Muscle of leg (tissue), 3 donors: ENCODE measurements at regions not wholly inside any gene's neighbourhood (a gene's known extent, or its start where the extent isn't known, plus 50 kb on each side); places are given as distances from the start of the nearest gene placed in this dataset.

Source experiments
- DNase-seq: peaks from one replicate; pipeline ENCODE4 v3.0.0; 2013
- H3K27ac ChIP-seq: one replicate; pipeline ENCODE4 v1.5.1; 2013; ENCODE audit warnings: mild to moderate bottlenecking, low read length, control low read depth
- H3K27me3 ChIP-seq: one replicate; pipeline ENCODE4 v1.6.1; 2013; ENCODE audit warnings: low read length; ENCODE audit not compliant: control insufficient read depth, insufficient read depth
- H3K36me3 ChIP-seq: one replicate; pipeline ENCODE4 v1.6.1; 2013; ENCODE audit warnings: low read length; ENCODE audit not compliant: control insufficient read depth, insufficient read depth
- H3K4me1 ChIP-seq: one replicate; pipeline ENCODE4 v1.6.1; 2013; ENCODE audit warnings: low read length; ENCODE audit not compliant: control insufficient read depth, insufficient read depth
- H3K4me3 ChIP-seq: one replicate; pipeline ENCODE4 v1.5.1; 2013; ENCODE audit warnings: low read length, control low read depth
- H3K9me3 ChIP-seq: replicated peaks from 2 replicates; pipeline ENCODE4 v1.6.1; 2013; ENCODE audit warnings: low read depth, low read length; ENCODE audit not compliant: control insufficient read depth
- WGBS: methylation state at CpG from one replicate; pipeline ENCODE4 v1.1.5; 2013; ENCODE audit warnings: missing lambda C conversion rate; ENCODE audit not compliant: insufficient coverage; 5-methylcytosine and 5-hydroxymethylcytosine counted together

- H3K27me3 ChIP-seq = no peaks in the 10 kb centered on the region
- no peak overlapping the region for H3K27ac ChIP-seq
- no peaks in the 10 kb centered on the region for H3K36me3 ChIP-seq
- whole genome bisulfite sequencing = 77% methylated on average over 3 of the region's 6 CpGs
- H3K9me3 ChIP-seq = peaks cover 4% of the 10 kb centered on the region
- H3K4me1 ChIP-seq = no peaks in the 10 kb centered on the region
- no peak for DNase-seq
- H3K4me3 ChIP-seq = no peak overlapping the region
These were observed 278.4 kb downstream of the ATPSCKMT start for GRCh38 chr5:9971301-9971700.

- Histone ChIP-seq H3K27ac (no peak overlapping the region), H3K27me3 (no peaks in the 10 kb centered on the region), H3K36me3 (no peaks in the 10 kb centered on the region), H3K4me1 (no peaks in the 10 kb centered on the region), H3K4me3 (no peak overlapping the region), H3K9me3 (no peaks in the 10 kb centered on the region)
- no CpG with 5 or more reads among the region's 5 CpGs for whole genome bisulfite sequencing
- DNase-seq = no peak
These were observed 290.8 kb downstream of the ATPSCKMT start for GRCh38 chr5:9958914-9959313.

- no peak overlapping the region for H3K27ac ChIP-seq
- DNase-seq = no peak
- WGBS = no CpG with 5 or more reads among the region's 1 CpG
These were observed 292.5 kb downstream of the ATPSCKMT start for GRCh38 chr5:9957214-9957613.

GRCh38 chr5:9956725-9957124 is 293.0 kb downstream of the ATPSCKMT start:
- H3K9me3 ChIP-seq = no peaks in the 10 kb centered on the region
- H3K4me3 ChIP-seq = no peak overlapping the region
- no peaks in the 10 kb centered on the region for H3K27me3 ChIP-seq
- no peak for DNase-seq
- no peaks in the 10 kb centered on the region for H3K36me3 ChIP-seq
- no peaks in the 10 kb centered on the region for H3K4me1 ChIP-seq
- no peak overlapping the region for H3K27ac ChIP-seq

More at GRCh38 chr5:9957214-9957613, 292.5 kb downstream of the ATPSCKMT start:
- Histone ChIP-seq H3K27me3 (no peaks in the 10 kb centered on the region), H3K4me1 (no peaks in the 10 kb centered on the region), H3K4me3 (no peak overlapping the region), H3K9me3 (no peaks in the 10 kb centered on the region), H3K36me3 (no peaks in the 10 kb centered on the region)

GRCh38 chr5:9955586-9955985 is 294.1 kb downstream of the ATPSCKMT start:
- no peaks in the 10 kb centered on the region for H3K36me3 ChIP-seq
- 71% methylated on average over 2 of the region's 3 CpGs for WGBS
- no peak for DNase-seq
- H3K9me3 ChIP-seq = no peaks in the 10 kb centered on the region
- H3K4me3 ChIP-seq = no peak overlapping the region
- no peaks in the 10 kb centered on the region for H3K4me1 ChIP-seq
- H3K27ac ChIP-seq = no peak overlapping the region
- no peaks in the 10 kb centered on the region for H3K27me3 ChIP-seq

- H3K4me1 ChIP-seq = no peaks in the 10 kb centered on the region
- H3K9me3 ChIP-seq = no peaks in the 10 kb centered on the region
- no peak overlapping the region for H3K4me3 ChIP-seq
- no peaks in the 10 kb centered on the region for H3K27me3 ChIP-seq
- H3K36me3 ChIP-seq = no peaks in the 10 kb centered on the region
- no peak for DNase-seq
- no CpG with 5 or more reads among the region's 2 CpGs for WGBS
- H3K27ac ChIP-seq = no peak overlapping the region
These were observed 294.8 kb downstream of the ATPSCKMT start for GRCh38 chr5:9954869-9955268.

GRCh38 chr5:9953691-9954090 is 296.0 kb downstream of the ATPSCKMT start:
- Histone ChIP-seq H3K4me3 (no peak overlapping the region), H3K27ac (no peak overlapping the region), H3K4me1 (no peaks in the 10 kb centered on the region), H3K27me3 (no peaks in the 10 kb centered on the region), H3K36me3 (no peaks in the 10 kb centered on the region), H3K9me3 (no peaks in the 10 kb centered on the region)
- DNase-seq = no peak
- WGBS = 80% methylated on average over 2 of the region's 2 CpGs

- DNase-seq = no peak
- Histone ChIP-seq H3K27me3 (no peaks in the 10 kb centered on the region), H3K9me3 (no peaks in the 10 kb centered on the region), H3K4me3 (no peak overlapping the region), H3K36me3 (no peaks in the 10 kb centered on the region), H3K4me1 (peaks cover 3% of the 10 kb centered on the region), H3K27ac (no peak overlapping the region)
- WGBS = no CpG with 5 or more reads among the region's 6 CpGs
These were observed 297.7 kb downstream of the ATPSCKMT start for GRCh38 chr5:9951865-9952516.

GRCh38 chr5:9947944-9948343 is 301.7 kb downstream of the ATPSCKMT start:
- H3K36me3 ChIP-seq = no peaks in the 10 kb centered on the region
- H3K27ac ChIP-seq = no peak overlapping the region
- WGBS = 32% methylated on average over 5 of the region's 5 CpGs
- no peaks in the 10 kb centered on the region for H3K9me3 ChIP-seq
- no peaks in the 10 kb centered on the region for H3K27me3 ChIP-seq
- peaks cover 3% of the 10 kb centered on the region for H3K4me1 ChIP-seq
- no peak overlapping the region for H3K4me3 ChIP-seq
- DNase-seq = no peak

- no peak overlapping the region for H3K4me3 ChIP-seq
- H3K27me3 ChIP-seq = no peaks in the 10 kb centered on the region
- H3K9me3 ChIP-seq = no peaks in the 10 kb centered on the region
- WGBS = 67% methylated on average over 5 of the region's 6 CpGs
- H3K27ac ChIP-seq = no peak overlapping the region
- no peak for DNase-seq
- H3K4me1 ChIP-seq = peaks cover 3% of the 10 kb centered on the region
- H3K36me3 ChIP-seq = no peaks in the 10 kb centered on the region
These were observed 302.4 kb downstream of the ATPSCKMT start for GRCh38 chr5:9947225-9947714.

- Histone ChIP-seq H3K9me3 (no peaks in the 10 kb centered on the region), H3K27ac (no peak overlapping the region), H3K36me3 (no peaks in the 10 kb centered on the region), H3K4me1 (peaks cover 15% of the 10 kb centered on the region), H3K27me3 (no peaks in the 10 kb centered on the region), H3K4me3 (no peak overlapping the region)
- DNase-seq = no peak
These were observed 302.6 kb upstream of the TAS2R1 start for GRCh38 chr5:9932770-9933169.
